GM12873 (cell line): ENCODE measurements at regions not wholly inside any gene's neighbourhood (a gene's known extent, or its start where the extent isn't known, plus 50 kb on each side); places are given as distances from the start of the nearest gene placed in this dataset.

ENCODE experiments used
- TF ChIP-seq, protein P1 (sequence below): IDR thresholded peaks from 2 replicates; pipeline ENCODE4 v1.5.1; 2012; ENCODE audit warnings: low read depth, mild to moderate bottlenecking, moderate library complexity, low read length, control low read depth; ENCODE audit not compliant: insufficient read depth; ENCODE audit errors: missing control alignments

DNA sequence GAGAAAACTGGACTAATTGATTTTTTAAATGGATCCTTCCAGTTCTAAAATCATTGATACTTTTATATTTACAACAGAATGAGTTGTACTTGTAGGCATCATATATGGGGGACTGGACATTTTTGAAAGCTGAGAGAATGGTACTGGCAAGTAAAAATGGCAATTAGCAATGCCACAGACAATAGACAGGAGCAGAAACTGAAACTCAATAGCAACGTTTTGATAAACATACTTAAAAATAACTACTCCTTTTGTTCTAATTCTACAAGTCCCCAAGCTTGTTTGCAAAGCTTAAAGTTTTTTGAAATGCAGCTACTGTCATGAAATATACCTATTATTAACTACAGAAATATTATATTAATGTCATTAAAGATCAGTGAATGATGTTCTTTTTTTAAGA is 52.8 kb upstream of the FBXL7 start:
- TF ChIP-seq, protein P1, sequence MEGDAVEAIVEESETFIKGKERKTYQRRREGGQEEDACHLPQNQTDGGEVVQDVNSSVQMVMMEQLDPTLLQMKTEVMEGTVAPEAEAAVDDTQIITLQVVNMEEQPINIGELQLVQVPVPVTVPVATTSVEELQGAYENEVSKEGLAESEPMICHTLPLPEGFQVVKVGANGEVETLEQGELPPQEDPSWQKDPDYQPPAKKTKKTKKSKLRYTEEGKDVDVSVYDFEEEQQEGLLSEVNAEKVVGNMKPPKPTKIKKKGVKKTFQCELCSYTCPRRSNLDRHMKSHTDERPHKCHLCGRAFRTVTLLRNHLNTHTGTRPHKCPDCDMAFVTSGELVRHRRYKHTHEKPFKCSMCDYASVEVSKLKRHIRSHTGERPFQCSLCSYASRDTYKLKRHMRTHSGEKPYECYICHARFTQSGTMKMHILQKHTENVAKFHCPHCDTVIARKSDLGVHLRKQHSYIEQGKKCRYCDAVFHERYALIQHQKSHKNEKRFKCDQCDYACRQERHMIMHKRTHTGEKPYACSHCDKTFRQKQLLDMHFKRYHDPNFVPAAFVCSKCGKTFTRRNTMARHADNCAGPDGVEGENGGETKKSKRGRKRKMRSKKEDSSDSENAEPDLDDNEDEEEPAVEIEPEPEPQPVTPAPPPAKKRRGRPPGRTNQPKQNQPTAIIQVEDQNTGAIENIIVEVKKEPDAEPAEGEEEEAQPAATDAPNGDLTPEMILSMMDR: no peak

DNA sequence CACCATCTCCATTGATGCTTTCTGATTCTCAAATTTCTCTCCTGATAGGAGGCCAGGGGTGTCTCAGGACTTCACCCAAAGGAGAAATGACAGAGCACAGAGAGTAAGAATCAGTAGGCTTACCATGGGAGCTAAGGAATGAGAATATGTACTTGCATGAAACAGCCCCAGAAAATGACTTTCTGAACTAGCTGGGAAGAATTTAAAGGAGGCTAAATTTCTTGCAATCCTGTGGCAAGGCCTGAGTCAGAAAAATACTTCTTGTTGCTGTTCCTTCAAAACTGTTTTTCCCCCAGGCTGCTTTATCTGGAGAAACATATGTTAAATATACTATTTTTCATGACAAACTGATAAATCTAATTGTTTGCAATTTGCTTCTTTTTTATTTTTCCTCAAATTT is 53.4 kb upstream of the FBXL7 start:
- TF ChIP-seq, protein P1: no peak

DNA sequence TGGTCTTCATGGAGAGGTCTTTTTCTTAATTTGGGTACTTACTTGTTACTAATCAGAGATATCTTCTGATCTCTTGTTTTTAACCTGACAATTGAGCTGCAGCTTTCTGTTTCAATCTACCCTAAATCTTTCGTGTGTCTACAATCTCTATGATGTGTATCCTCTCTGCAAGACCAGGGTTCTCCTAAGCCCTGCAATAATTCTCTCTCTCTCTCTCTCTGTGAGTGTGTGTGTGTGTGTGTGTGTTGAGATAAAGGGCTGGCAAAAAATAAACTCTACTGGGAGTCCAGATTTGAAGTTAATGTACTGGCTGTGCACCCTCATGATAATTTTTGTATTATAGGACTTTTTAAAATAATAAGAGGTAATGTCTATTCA is 57.8 kb upstream of the FBXL7 start:
- TF ChIP-seq, protein P1: no peak

DNA sequence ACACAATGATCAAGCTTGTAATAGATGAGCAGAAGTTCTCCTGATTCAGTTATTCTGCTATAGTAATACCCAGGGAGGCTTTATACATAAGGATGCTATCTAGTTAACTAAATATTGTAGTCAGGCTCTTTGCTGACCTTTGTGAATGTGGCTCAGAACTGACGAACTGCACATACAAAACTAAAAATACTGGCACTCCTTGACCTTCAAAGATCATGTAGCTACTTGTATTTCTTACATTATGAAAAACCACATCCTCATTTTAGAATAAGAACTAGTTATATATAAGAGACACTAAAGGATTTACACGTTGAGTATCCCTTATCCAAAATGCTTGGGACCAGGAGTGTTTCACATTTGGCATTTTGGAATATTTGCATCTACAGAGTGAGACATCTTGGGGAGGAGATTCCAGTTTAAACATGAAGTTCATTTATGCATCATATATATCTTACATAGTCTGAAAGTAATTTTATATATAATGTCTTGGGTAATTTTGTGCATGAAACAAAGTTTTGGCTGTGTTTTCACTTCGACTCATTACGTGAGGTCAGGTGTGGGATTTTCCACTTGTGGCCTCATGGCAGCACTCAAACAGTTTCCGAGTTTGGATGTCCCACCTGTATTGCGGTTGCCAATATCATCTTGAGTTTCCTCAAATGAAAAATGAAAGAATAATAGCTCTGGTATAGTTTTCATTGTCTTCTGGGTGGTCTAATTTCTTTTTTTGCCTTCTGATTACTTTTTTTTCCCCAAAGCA is 58.4 kb upstream of the FBXL7 start:
- TF ChIP-seq, protein P1: no peak

DNA sequence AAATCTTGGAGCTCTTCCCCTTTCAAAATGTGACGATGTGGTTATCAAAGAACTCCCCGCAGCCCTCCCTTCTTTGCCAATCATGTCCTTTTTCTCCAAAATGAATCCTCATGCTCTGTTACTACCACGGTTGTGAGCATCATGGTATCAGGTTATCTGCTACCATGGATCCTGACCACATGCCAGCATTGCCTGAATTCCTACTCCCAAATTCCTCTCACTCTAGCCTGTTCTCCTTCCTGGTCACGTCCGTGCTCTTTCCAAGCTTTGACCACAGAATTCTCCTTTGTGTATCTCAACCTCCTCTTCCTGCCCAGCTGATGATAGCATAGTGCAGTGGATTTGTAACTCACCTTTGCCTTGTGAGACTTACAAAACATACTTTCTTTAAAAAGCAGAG is 59.5 kb upstream of the FBXL7 start:
- TF ChIP-seq, protein P1: no peak

DNA sequence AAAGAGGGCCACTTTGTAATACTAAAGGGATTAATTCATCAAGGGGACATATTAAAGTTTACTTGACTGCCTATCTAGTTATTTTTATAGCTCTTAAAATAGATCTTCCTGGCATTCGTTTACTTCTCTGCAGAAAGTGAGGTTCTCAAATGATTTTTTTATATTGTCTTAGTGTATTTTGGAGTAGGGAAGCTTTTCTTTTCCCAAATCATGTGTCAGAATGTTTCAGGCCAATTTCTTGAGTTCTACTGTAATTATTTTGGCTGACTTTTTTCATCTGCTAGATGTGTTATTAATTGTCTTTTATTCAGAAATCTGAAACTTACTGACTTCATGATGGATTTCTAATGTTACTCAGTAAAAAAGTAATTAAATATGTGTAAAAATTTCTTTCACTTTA is 60.2 kb upstream of the FBXL7 start:
- TF ChIP-seq, protein P1: no peak

DNA sequence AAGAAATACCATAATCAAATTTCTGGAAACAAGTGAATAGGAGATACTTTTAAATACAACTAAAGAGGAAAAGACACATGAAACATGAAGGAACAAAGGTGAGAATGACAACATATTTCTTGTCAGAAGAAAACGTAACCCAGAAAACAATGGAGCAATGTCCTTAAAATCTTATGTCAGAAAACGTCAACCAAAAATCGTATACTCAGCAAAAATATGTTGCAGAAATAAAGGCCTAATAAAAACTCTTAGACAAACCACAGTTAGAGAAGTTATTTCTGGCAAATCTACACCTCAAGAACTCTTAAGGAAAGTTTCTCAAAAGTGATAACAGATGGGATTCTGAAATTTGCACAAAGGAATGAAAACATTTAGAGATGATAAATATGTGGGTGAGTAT is 66.3 kb upstream of the FBXL7 start:
- TF ChIP-seq, protein P1: no peak
